GM19351 (cell line): ENCODE measurements at regions not wholly inside any gene's neighbourhood (a gene's known extent, or its start where the extent isn't known, plus 50 kb on each side); places are given as distances from the start of the nearest gene placed in this dataset.
"Not testable (repeated sequence)": the region's sequence is repeated elsewhere in the genome, so short reads cannot be mapped to it uniquely, and the experiment has no call there.

Experiments
- ATAC-seq: cut with Tn5 transposase; IDR thresholded peaks from one replicate; pipeline ENCODE4 v1.9.1; 2021; ENCODE audit warnings: mild to moderate bottlenecking, moderate library complexity; ENCODE audit not compliant: unreplicated experiment

DNA sequence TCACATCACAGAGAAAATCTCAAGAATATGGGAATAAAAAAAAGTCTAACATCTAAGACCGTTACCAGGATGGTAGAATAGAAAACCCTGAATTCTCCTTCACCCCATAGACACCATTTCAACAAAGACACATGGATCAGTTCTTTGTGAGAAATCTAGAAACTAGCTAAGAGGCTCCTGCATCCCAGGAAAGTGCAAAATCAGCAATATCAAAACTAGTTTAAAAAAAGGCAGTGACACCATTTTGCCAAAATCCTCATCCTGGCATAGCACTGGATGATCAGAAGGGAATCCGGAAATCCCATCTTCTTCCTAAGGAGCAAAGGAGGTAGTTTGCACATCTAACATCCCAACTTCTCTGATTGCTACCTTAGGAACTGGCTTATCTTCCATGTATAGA is 88.9 kb upstream of the MAGEE2 start:
- no peak for ATAC-seq

- no peak for ATAC-seq
These were observed 98.4 kb upstream of the MAGEE2 start for GRCh38 chrX:75883446-75883845.

- ATAC-seq = no peak
These were observed 102.8 kb upstream of the MAGEE2 start for GRCh38 chrX:75887833-75888232.

DNA sequence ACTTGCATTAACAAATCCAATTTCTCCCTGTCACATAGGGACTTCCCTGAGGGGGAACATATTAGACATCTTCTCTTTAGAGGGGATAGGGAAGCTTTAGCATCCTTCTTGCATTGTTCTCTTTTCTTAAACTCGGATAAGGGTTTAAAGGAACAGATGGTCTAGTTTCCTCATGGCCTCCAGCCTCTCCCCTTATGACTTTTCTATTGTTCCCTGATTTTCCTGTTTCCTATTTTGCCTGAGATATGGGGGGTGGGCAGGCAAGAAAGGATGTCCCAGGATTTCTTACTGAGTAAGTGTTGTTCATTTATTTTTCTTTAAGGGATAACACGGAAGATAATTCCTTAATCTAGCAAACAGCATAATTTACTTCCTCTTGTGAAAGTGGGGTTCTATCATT is 107.7 kb upstream of the MAGEE2 start:
- ATAC-seq = no peak

- no peak for ATAC-seq
These were observed 108.2 kb upstream of the MAGEE2 start for GRCh38 chrX:75893281-75893680.

- ATAC-seq = no peak
These were observed 126.7 kb upstream of the MAGEE2 start for GRCh38 chrX:75911716-75912115.

- no peak for ATAC-seq
These were observed 172.1 kb upstream of the MAGEE2 start for GRCh38 chrX:75957107-75957610.

DNA sequence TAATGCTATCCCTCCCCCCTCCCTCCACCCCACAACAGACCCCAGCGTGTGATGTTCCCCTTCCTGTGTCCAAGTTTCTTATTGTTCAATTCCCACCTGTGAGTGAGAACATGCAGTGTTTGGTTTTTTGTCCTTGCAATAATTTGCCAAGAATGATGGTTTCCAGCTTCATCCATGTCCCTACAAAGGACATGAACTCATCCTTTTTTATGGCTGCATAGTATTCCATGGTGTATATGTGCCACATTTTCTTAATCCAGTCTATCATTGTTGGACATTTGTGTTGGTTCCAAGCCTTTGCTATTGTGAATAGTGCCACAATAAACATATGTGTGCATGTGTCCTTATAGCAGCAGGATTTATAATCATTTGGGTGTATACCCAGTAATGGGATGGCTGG is 176.3 kb upstream of the MAGEE2 start:
- ATAC-seq = not testable (repeated sequence)

- no peak for ATAC-seq
These were observed 178.7 kb upstream of the MAGEE2 start for GRCh38 chrX:75963774-75964173.

DNA sequence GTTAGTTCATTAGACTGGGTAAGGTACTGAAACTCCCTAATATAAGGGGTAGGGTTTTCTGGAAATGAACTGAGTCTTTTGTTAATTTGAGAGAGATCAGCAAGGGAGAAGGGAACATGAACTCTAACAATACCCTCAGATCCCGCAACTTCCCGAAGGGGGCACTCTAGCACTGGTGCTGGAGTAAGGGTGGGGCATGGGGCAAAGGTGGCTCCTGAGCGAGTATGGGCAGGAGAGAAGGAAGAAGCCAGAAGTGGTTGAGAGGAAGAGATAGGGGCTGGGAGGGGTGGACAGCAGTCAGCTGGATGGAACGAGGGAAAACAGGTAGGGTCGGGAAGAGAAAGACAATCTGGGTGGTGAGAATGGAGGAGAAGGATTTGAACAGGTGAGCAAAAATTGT is 183.2 kb upstream of the MAGEE2 start:
- ATAC-seq = no peak

GRCh38 chrX:75986976-75987375 is 185.9 kb upstream of the PBDC1 start:
- ATAC-seq = no peak

GRCh38 chrX:75989806-75990590 is 182.9 kb upstream of the PBDC1 start:
- peak; percentile 74 for ATAC-seq

- no peak for ATAC-seq
These were observed 175.2 kb upstream of the PBDC1 start for GRCh38 chrX:75997692-75998091.

- no peak for ATAC-seq
These were observed 158.5 kb upstream of the PBDC1 start for GRCh38 chrX:76014321-76014720.

DNA sequence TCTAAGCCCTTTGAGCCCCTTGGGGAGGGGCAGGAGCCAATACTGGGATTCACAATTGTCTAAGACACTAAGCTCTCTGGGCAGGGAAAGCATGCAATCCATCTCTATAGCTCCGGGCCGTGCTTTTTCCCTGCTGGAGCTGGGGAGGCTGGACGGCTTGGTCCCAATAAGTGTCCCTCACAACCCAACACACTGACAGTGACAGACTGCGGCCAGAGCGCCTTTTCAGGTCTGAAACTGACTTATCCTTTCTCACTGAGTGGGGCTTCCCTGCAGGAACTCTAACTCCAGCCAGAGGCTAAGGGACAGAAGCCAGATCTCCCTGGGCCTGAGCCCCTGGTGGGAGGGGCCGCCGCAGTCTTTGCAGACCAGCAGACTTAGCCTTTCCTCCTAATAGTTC is 146.6 kb upstream of the PBDC1 start:
- ATAC-seq = no peak

DNA sequence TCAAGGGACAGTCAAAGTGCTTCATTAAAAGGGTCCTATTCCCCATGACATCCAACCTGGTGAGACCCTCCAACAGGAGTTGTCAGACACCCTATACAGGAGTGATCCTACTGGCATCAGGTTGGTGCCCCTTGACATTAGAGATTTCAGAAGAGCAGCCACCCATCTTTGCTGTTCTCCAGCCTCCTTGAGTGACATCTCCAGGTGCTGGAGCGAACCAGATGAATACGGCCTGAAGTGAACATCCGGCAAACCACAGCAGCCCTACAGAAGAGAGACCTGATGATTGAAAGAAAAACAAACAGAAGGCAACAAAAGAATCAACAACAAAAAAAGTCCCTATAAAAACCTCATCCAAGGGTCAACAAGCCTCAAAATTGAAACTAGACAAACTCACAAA is 146.1 kb upstream of the PBDC1 start:
- ATAC-seq = no peak

DNA sequence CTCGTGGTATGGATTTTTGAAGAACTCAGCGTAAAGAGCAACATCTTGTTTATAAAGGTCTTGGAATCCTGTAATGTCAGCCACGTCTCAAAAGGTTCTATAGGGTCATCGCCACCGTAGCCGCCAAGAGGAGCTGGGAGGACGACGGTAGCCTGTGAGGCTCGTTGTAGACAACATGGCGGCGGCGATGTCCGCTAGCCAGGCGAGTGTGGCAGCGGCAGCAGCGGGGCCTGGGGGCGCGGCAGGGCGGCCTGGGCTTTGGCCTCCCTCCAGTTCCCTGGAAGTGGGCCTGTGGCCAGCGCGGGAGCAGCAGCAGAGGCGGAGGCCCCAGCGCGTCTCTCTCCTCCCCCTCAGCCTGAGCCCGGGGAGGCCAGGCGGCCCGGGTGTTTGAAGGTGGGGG is 143.5 kb upstream of the PBDC1 start:
- ATAC-seq = no peak

DNA sequence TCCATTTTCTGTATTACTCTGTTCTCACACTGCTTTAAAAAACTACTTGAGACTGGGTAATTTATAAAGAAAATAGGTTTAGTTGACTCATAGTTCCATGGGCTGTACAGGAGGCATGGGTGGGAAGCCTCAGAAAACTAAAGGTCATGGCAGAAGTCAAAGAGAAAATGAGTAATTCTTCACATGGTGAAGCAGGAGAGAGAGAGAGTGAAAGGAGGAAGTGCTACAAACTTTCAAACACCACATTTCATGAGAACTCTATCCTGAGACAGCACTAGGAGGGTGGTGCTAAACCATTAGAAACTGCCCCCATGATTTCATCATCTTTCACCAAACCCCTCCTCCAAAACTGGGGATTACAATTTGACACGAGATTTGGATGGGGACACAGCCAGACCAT is 108.0 kb upstream of the PBDC1 start:
- no peak for ATAC-seq

DNA sequence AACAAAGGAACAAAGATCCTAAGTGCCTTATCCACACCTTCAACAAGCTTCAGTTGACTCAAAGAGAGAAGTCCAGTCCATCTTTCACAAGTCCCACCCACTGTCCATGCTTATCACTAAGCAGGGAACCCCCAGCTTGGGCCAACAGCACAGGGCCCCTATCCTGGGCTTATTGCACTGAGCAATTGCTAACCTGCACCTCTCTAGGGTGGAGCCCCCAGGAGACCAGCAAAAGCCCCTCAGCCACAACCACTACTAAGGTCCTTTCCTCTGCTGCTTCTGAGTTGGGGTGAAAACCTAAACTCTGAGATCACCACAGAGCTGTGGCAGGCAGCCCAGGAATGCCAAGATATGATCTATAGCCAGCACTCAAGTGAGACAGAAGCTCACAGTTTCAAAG is 96.7 kb upstream of the PBDC1 start:
- no peak for ATAC-seq

DNA sequence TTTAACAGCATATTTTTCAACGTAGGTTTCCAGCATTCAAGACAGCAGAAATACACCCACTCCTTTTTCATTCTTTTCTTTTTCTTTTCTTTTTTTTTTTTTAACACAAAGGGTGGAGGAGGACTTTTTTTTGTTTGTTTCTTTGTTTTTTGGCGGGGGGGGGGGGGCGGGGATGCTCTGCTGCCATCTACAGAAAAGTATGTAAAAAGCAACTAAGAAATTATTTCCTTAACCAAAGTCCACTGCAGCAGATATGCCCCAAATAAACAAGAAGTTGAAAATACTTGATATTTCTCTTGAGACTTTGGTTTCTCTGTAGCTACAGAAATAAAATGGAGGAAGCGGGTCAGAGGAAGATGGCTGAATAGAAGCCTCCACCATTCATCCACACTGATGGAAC is 63.2 kb upstream of the PBDC1 start:
- ATAC-seq = no peak
